ENCODE measurements at regions not wholly inside any gene's neighbourhood (a gene's known extent, or its start where the extent isn't known, plus 50 kb on each side); places are given as distances from the start of the nearest gene placed in this dataset.
"Not testable (repeated sequence)": the region's sequence is repeated elsewhere in the genome, so short reads cannot be mapped to it uniquely, and the experiment has no call there.

DNA sequence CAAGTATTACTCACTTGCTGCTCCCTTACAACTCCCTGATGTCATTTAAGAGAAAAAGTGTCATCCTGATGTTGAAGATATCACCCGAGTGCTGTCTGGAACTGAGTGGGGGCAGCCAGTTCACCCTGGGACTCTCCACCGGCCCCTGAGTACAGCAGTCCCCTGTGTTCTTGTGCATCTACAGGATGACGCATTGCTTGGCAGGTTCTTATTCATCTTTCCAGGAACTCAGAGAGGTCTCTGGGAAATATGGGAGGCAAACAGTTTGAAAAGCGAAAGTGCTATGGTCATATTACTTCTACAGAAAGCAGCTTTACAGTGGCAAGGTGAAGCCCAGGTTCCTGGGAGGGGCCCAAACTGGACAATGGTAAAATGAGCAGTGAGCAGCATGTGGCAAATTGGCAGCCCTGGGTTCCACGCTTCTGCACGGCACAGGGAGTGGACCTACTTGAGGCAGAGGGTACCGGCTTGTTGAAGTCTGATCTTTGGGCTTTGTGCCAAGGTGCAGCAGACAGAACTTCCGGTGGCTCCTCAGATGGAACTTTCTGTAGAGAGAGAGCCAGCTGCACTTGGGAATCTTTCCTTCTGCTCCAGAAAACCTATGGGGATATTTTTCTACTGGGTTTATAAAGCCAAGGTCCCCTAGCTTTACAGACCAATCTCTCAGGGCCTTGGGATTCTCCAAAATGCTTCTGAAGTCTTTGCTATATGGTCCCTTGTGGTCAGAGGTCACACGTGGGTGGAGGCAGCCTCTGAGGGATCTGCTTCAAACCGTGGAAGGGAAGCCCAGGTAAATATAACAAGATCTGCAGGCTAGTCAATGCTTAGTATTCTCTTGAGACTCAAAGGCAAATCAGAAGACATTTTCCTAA is 128.3 kb downstream of the MAP3K7 start:
- TF ChIP-seq, protein P1, sequence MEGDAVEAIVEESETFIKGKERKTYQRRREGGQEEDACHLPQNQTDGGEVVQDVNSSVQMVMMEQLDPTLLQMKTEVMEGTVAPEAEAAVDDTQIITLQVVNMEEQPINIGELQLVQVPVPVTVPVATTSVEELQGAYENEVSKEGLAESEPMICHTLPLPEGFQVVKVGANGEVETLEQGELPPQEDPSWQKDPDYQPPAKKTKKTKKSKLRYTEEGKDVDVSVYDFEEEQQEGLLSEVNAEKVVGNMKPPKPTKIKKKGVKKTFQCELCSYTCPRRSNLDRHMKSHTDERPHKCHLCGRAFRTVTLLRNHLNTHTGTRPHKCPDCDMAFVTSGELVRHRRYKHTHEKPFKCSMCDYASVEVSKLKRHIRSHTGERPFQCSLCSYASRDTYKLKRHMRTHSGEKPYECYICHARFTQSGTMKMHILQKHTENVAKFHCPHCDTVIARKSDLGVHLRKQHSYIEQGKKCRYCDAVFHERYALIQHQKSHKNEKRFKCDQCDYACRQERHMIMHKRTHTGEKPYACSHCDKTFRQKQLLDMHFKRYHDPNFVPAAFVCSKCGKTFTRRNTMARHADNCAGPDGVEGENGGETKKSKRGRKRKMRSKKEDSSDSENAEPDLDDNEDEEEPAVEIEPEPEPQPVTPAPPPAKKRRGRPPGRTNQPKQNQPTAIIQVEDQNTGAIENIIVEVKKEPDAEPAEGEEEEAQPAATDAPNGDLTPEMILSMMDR (IDR thresholded peaks at IDR 0.05) = no peak
- Histone ChIP-seq H3K9me3 (no peaks in the 10 kb centered on the region), H3K27me3 (no peaks in the 10 kb centered on the region), H3K4me3 (no peak overlapping the region), H3K4me1 (no peaks in the 10 kb centered on the region), H3K27ac (no peak overlapping the region), H3K36me3 (no peaks in the 10 kb centered on the region)
- intact Hi-C loops (cut with DNase I) = no loop called here
- no peak for DNase-seq (ENCODE audit: low spot score in 2 of 2)

DNA sequence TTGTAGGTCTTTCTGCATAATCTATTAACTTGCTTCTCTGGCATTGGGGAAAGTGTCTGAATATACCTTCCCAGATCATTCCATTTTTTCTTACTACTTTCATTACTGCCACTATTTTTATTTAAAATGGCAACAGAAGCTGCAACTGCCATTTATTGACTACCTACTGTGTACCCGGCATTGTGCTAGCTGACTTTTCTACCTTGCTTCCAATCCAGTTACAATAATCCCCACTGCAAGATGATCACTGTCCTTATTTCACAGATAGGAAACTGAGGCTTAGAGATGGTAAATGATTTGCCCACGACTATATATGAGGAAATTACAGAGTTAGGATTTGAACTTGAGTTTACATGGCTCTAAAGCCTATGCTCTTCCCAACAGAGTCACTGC is 129.0 kb downstream of the MAP3K7 start:
- no peak overlapping the region for H3K4me3 ChIP-seq
- no peaks in the 10 kb centered on the region for H3K27me3 ChIP-seq
- no peak overlapping the region for H3K27ac ChIP-seq
- DNase-seq (ENCODE audit: low spot score in 2 of 2) = no peak
- TF ChIP-seq, protein P1 (IDR thresholded peaks at IDR 0.05) = no peak
- H3K36me3 ChIP-seq = no peaks in the 10 kb centered on the region
- intact Hi-C loops (cut with DNase I) = no loop called here
- H3K4me1 ChIP-seq = no peaks in the 10 kb centered on the region
- H3K9me3 ChIP-seq = no peaks in the 10 kb centered on the region

DNA sequence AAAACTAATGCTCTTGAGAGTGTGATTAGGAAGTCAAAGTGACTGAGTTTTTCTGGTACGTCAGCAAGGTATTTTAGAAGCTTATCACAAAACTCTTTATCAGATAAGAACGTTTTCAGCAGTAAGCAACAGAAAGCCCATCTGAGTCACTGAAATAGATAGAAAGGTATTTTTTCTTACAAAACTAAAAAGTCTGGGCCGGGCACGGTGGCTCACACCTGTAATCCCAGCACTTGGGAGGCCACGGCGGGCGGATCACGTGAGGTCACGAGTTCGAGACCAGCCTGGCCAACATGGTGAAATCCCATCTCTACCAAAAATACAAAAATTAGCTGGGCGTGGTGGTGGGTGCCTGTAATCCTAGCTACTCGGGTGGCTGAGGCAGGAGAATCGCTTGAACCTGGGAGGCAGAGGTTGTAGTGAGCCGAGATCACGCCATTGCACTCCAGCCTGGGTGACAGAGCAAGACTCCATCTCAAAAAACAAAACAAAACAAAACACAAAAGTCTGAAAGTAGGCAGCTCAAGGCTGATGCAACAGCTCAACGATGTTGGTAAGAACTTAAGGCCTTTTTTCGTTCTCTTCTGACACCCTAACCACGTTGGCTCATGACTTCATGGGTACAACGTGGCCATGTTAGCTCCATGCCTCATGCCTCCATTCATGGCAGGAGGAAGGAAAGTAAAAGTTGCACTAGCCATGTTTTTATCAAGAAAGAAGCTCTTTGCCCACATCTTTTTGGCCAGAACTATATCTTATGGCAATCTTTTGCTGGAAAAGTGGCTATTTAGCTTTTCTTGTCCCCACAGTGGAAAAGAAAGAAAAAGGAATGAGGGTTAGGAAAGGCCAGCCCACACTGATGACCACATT is 129.6 kb downstream of the MAP3K7 start:
- DNase-seq (ENCODE audit: low spot score in 2 of 2); H3K9me3 ChIP-seq; H3K27me3 ChIP-seq; H3K4me3 ChIP-seq; H3K36me3 ChIP-seq; H3K27ac ChIP-seq; intact Hi-C loops (cut with DNase I); H3K4me1 ChIP-seq: not testable (repeated sequence)

DNA sequence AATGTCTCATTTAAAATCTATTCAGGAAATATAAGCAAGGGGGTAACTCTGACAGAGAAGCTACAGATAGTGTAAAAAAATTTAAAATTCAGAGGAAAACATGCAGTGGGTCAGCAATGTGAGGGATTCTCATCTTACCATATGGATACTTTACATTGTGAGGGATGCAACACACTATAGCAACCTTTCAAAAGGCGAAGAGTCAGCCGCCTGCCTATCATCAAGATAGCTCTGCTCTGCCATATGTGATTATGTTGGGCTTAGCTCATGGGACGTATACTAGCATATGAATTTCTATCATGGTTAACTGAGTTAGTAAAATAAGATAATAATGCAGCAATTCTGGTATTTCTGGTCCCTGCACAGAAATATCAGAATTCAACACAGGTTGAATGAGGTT is 130.9 kb downstream of the MAP3K7 start:
- Histone ChIP-seq H3K4me3 (no peak overlapping the region), H3K27me3 (no peaks in the 10 kb centered on the region), H3K4me1 (no peaks in the 10 kb centered on the region), H3K27ac (no peak overlapping the region), H3K36me3 (no peaks in the 10 kb centered on the region), H3K9me3 (no peaks in the 10 kb centered on the region)
- intact Hi-C loops (cut with DNase I) = no loop called here
- TF ChIP-seq, protein P1 (IDR thresholded peaks at IDR 0.05) = no peak
- no peak for DNase-seq (ENCODE audit: low spot score in 2 of 2)

DNA sequence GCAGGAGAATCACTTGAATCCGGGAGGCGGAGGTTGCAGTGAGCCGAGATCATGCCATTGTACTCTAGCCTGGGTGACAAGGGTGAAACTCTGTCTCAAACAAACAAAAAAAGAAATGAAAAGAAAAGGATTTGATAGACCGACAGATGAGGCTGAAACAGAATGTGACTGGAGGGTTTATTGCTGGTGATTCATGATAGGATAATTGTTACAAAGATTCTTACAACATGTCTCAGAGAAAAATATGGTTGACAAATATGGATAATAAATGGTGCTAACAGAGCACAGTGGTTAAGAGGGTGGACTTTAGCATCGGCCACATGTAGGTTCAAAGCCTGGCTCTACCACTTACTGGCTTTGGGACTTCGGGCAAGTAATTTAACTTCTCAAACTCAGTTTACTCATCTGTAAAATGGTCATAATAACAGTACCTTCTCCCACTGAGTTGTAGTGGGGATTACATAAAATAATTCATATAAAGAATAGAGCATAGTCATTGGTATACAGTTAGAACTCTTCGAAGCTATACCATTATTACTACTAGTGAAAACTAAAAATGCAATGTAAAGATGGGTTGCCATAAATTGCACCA is 131.9 kb downstream of the MAP3K7 start:
- Histone ChIP-seq H3K27ac (no peak overlapping the region), H3K27me3 (no peaks in the 10 kb centered on the region), H3K4me3 (no peak overlapping the region), H3K4me1 (no peaks in the 10 kb centered on the region), H3K9me3 (no peaks in the 10 kb centered on the region), H3K36me3 (no peaks in the 10 kb centered on the region)
- TF ChIP-seq, protein P1 (IDR thresholded peaks at IDR 0.05) = no peak
- DNase-seq (ENCODE audit: low spot score in 2 of 2) = no peak
- intact Hi-C loops (cut with DNase I) = no loop called here
